ENCODE measurements at regions not wholly inside any gene's neighbourhood (a gene's known extent, or its start where the extent isn't known, plus 50 kb on each side); places are given as distances from the start of the nearest gene placed in this dataset.

- CTCF ChIA-PET = no interaction called here
- Histone ChIP-seq H3K4me1 (ENCODE audit: control insufficient read depth, insufficient read depth, low read length) (peaks cover 8% of the 10 kb centered on the region; the same call in 1 of the 2 replicates), H3K9me3 (ENCODE audit: control insufficient read depth, insufficient read depth, low read depth, low read length) (no peaks in the 10 kb centered on the region), H3K27me3 (ENCODE audit: control insufficient read depth, insufficient read depth, low read length) (no peaks in the 10 kb centered on the region), H3K36me3 (ENCODE audit: control insufficient read depth, insufficient read depth, low read length) (no peaks in the 10 kb centered on the region), H3K4me3 (ENCODE audit: low read depth in 2 of 2, low read length in 2 of 2) (no peak overlapping the region), H3K27ac (ENCODE audit: low read length) (no peak overlapping the region)
- no peak for DNase-seq (ENCODE audit: low read depth, low spot score)
- BruUV-seq (replicated peaks) = no TSS peak
- TF ChIP-seq TCF7L2 (IDR thresholded peaks at IDR 0.05; ENCODE audit: low read depth, low read length) (no peak), SIN3A (IDR thresholded peaks at IDR 0.05; ENCODE audit: borderline replicate concordance, insufficient read depth, low read depth, low read length) (no peak), POLR2AphosphoS5 (IDR thresholded peaks at IDR 0.05; ENCODE audit: low read depth, low read length) (no peak)
- TF ChIP-seq, protein P1, sequence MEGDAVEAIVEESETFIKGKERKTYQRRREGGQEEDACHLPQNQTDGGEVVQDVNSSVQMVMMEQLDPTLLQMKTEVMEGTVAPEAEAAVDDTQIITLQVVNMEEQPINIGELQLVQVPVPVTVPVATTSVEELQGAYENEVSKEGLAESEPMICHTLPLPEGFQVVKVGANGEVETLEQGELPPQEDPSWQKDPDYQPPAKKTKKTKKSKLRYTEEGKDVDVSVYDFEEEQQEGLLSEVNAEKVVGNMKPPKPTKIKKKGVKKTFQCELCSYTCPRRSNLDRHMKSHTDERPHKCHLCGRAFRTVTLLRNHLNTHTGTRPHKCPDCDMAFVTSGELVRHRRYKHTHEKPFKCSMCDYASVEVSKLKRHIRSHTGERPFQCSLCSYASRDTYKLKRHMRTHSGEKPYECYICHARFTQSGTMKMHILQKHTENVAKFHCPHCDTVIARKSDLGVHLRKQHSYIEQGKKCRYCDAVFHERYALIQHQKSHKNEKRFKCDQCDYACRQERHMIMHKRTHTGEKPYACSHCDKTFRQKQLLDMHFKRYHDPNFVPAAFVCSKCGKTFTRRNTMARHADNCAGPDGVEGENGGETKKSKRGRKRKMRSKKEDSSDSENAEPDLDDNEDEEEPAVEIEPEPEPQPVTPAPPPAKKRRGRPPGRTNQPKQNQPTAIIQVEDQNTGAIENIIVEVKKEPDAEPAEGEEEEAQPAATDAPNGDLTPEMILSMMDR (IDR thresholded peaks at IDR 0.05) = no peak
- TF ChIP-seq, protein P2, sequence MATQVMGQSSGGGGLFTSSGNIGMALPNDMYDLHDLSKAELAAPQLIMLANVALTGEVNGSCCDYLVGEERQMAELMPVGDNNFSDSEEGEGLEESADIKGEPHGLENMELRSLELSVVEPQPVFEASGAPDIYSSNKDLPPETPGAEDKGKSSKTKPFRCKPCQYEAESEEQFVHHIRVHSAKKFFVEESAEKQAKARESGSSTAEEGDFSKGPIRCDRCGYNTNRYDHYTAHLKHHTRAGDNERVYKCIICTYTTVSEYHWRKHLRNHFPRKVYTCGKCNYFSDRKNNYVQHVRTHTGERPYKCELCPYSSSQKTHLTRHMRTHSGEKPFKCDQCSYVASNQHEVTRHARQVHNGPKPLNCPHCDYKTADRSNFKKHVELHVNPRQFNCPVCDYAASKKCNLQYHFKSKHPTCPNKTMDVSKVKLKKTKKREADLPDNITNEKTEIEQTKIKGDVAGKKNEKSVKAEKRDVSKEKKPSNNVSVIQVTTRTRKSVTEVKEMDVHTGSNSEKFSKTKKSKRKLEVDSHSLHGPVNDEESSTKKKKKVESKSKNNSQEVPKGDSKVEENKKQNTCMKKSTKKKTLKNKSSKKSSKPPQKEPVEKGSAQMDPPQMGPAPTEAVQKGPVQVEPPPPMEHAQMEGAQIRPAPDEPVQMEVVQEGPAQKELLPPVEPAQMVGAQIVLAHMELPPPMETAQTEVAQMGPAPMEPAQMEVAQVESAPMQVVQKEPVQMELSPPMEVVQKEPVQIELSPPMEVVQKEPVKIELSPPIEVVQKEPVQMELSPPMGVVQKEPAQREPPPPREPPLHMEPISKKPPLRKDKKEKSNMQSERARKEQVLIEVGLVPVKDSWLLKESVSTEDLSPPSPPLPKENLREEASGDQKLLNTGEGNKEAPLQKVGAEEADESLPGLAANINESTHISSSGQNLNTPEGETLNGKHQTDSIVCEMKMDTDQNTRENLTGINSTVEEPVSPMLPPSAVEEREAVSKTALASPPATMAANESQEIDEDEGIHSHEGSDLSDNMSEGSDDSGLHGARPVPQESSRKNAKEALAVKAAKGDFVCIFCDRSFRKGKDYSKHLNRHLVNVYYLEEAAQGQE (IDR thresholded peaks at IDR 0.05; ENCODE audit: insufficient read depth in 1 of 2, low read depth in 2 of 2, low read length in 1 of 2) = no peak
- in situ Hi-C loops (cut with HindIII; ENCODE audit: low pct_unique_long_range_greater_than_20kb, low sequenced_read_pairs) = no loop called here
- no peak for ATAC-seq
- intact Hi-C loops (cut with micrococcal nuclease; ENCODE audit: unreplicated experiment) = no loop called here
- POLR2A ChIA-PET = no interaction called here
These were observed 137.2 kb upstream of the ZNF608 start for GRCh38 chr5:124883681-124884080.

- no peak overlapping the region for H3K4me3 ChIP-seq (ENCODE audit: low read depth in 2 of 2, low read length in 2 of 2)
- no peaks in the 10 kb centered on the region for H3K36me3 ChIP-seq (ENCODE audit: control insufficient read depth, insufficient read depth, low read length)
- no peak overlapping the region for H3K27ac ChIP-seq (ENCODE audit: low read length)
- intact Hi-C loops (cut with micrococcal nuclease; ENCODE audit: unreplicated experiment) (no loop called here), in situ Hi-C loops (cut with HindIII; ENCODE audit: low pct_unique_long_range_greater_than_20kb, low sequenced_read_pairs) (no loop called here)
- no peaks in the 10 kb centered on the region for H3K9me3 ChIP-seq (ENCODE audit: control insufficient read depth, insufficient read depth, low read depth, low read length)
- BruUV-seq (replicated peaks) = no TSS peak
- H3K4me1 ChIP-seq (ENCODE audit: control insufficient read depth, insufficient read depth, low read length) = peaks cover 11% of the 10 kb centered on the region
- no peaks in the 10 kb centered on the region for H3K27me3 ChIP-seq (ENCODE audit: control insufficient read depth, insufficient read depth, low read length)
- DNase-seq (ENCODE audit: low read depth, low spot score) = no peak
- TF ChIP-seq SIN3A (IDR thresholded peaks at IDR 0.05; ENCODE audit: borderline replicate concordance, insufficient read depth, low read depth, low read length) = no peak
- no peak for TF ChIP-seq TCF7L2 (IDR thresholded peaks at IDR 0.05; ENCODE audit: low read depth, low read length)
- TF ChIP-seq, protein P1 (IDR thresholded peaks at IDR 0.05) = no peak
- TF ChIP-seq POLR2AphosphoS5 (IDR thresholded peaks at IDR 0.05; ENCODE audit: low read depth, low read length) = no peak
- TF ChIP-seq, protein P2 (IDR thresholded peaks at IDR 0.05; ENCODE audit: insufficient read depth in 1 of 2, low read depth in 2 of 2, low read length in 1 of 2) = no peak
- no peak for ATAC-seq
- CTCF ChIA-PET = no interaction called here
- POLR2A ChIA-PET = no interaction called here
These were observed 137.7 kb upstream of the ZNF608 start for GRCh38 chr5:124884114-124884513.
